K562 (cell line): ENCODE measurements at regions not wholly inside any gene's neighbourhood (a gene's known extent, or its start where the extent isn't known, plus 50 kb on each side); places are given as distances from the start of the nearest gene placed in this dataset.

ENCODE experiments used
- ATAC-seq: fragments of 200-7000 bp; cut with Tn5 transposase; 3 replicates; pipeline ENCODE4 v1.9.1; 2020; ENCODE audit warnings: moderate library complexity
- BruUV-seq: library from RNA; stranded (reverse); fragments of 400-500 nt; replicated peaks from 2 replicates; lab custom pipeline; 2021; lab: Mats Ljungman, UMichigan
- CTCF ChIA-PET: fragments of 300-600 bp; formaldehyde crosslinking; extraction: SDS; loops from one replicate; lab custom pipeline; 2021; ENCODE audit warnings: low intra/inter-chr PET ratio; lab: Yijun Ruan, JAX
- POLR2A ChIA-PET: fragments of 300-600, 350-650 bp; sonication (Branson Sonifier 250); formaldehyde crosslinking; extraction: SDS; loops from one replicate; lab custom pipeline; 2021; ENCODE audit warnings: antibody characterized with exemption, inconsistent platforms; lab: Yijun Ruan, JAX
- DNase-seq, 4 experiments: peaks; one replicate each; pipeline versions ENCODE4 v3.0.0 to v3.0.0-alpha.2; 2011 to 2018; ENCODE audit warnings: low spot score in 3 of 4, mixed read lengths in 3 of 4; ENCODE audit errors: extremely low read depth in 1 of 4
- FAIRE-seq: peaks from 2 replicates; lab custom pipeline; 2011; peaks lifted over from hg19 to GRCh38; lab: Jason Lieb, UNC
- H2AFZ ChIP-seq: 2 replicates; pipeline ENCODE4 v1.6.0; 2011; ENCODE audit warnings: low read depth, low read length, control low read depth, inconsistent platforms
- H3K27ac ChIP-seq: fragments of 200-600 bp; 3 replicates; pipeline ENCODE4 v1.8.0; 2011; ENCODE audit warnings: low read depth, mild to moderate bottlenecking, control low read depth, inconsistent platforms, low read length, moderate library complexity, mixed read lengths; ENCODE audit errors: extremely low read depth
- H3K27me3 ChIP-seq, 2 experiments: fragments of 300-600 bp in 1 of 2; 2 replicates in 1 of 2; 3 replicates in 1 of 2; pipeline versions ENCODE4 v1.6.0 to v1.8.0; 2011; ENCODE audit warnings: inconsistent platforms in 2 of 2, low read length in 2 of 2, mild to moderate bottlenecking in 1 of 2, mixed read lengths in 1 of 2, moderate library complexity in 1 of 2; ENCODE audit not compliant: control insufficient read depth in 2 of 2, insufficient read depth in 2 of 2
- H3K36me3 ChIP-seq: fragments of 300-600 bp; 3 replicates; pipeline ENCODE4 v1.8.0; 2011; ENCODE audit warnings: mild to moderate bottlenecking, low read length, inconsistent platforms; ENCODE audit not compliant: control insufficient read depth, insufficient read depth
- H3K4me1 ChIP-seq, 2 experiments: fragments of 200-600 bp in 1 of 2; replicated peaks in 1 of 2; 2 replicates in 1 of 2; 3 replicates in 1 of 2; pipeline versions ENCODE4 v1.5.1 to v1.8.0; 2011; ENCODE audit warnings: inconsistent platforms in 2 of 2, low read length in 2 of 2, mild to moderate bottlenecking in 1 of 2, mixed read lengths in 1 of 2, moderate library complexity in 1 of 2; ENCODE audit not compliant: control insufficient read depth in 2 of 2, insufficient read depth in 2 of 2
- H3K4me2 ChIP-seq: 2 replicates; pipeline ENCODE4 v1.6.1; 2011; ENCODE audit warnings: low read length, control low read depth, inconsistent platforms, mixed read lengths; ENCODE audit not compliant: insufficient read depth
- H3K4me3 ChIP-seq: fragments of 200-600 bp; sonication (generic), shearing (Covaris generic); 2 replicates; pipeline ENCODE4 v1.5.1; 2016; ENCODE audit warnings: control low read depth, inconsistent platforms
- H3K79me2 ChIP-seq: fragments of 200-600 bp; 3 replicates; pipeline ENCODE4 v1.8.0; 2011; ENCODE audit warnings: low read length, inconsistent platforms; ENCODE audit not compliant: control insufficient read depth, insufficient read depth
- H3K9ac ChIP-seq, 2 experiments: 2 replicates each; pipeline versions ENCODE4 v1.6.0 to v1.6.1; 2011; ENCODE audit warnings: low read depth in 2 of 2, low read length in 2 of 2, control low read depth in 1 of 2, inconsistent platforms in 1 of 2, mild to moderate bottlenecking in 1 of 2, mixed read lengths in 1 of 2; ENCODE audit not compliant: insufficient read depth in 1 of 2
- H3K9me1 ChIP-seq: one replicate; pipeline ENCODE4 v1.6.0; 2011; ENCODE audit warnings: inconsistent platforms, mild to moderate bottlenecking, low read length, moderate library complexity; ENCODE audit not compliant: control insufficient read depth, insufficient read depth
- H3K9me3 ChIP-seq: replicated peaks from 2 replicates; pipeline ENCODE4 v1.5.1; 2011; ENCODE audit warnings: low read depth, low read length, inconsistent platforms; ENCODE audit not compliant: control insufficient read depth, insufficient read depth
- H4K20me1 ChIP-seq: replicated peaks from 2 replicates; pipeline ENCODE4 v1.6.1; 2011; ENCODE audit warnings: low read length, inconsistent platforms, mixed read lengths; ENCODE audit not compliant: control insufficient read depth, insufficient read depth
- BACH1 ChIP-seq: fragments of 200-800 bp; sonication (Bioruptor generic); IDR thresholded peaks from 2 replicates; pipeline ENCODE4 v1.6.1; 2016; ENCODE audit warnings: missing genetic modification characterization, missing compliant biosample characterization
- CREBBP ChIP-seq: IDR thresholded peaks from one replicate; pipeline ENCODE4 v1.6.1; 2012; ENCODE audit warnings: low read depth, mild to moderate bottlenecking, control low read depth, inconsistent platforms, low read length
- NFXL1 ChIP-seq: fragments of 450-650 bp; formaldehyde crosslinking; IDR thresholded peaks from 2 replicates; pipeline ENCODE4 v1.4.0; 2021; ENCODE audit warnings: mild to moderate bottlenecking
- NR4A1 ChIP-seq, 2 experiments: fragments of 250-450 bp in 1 of 2; fragments of 450-650 bp in 1 of 2; sonication (Bioruptor Pico) in 1 of 2; IDR thresholded peaks; 2 replicates each; pipeline versions ENCODE4 v1.4.0 to v1.6.1; 2016 to 2020; ENCODE audit warnings: mild to moderate bottlenecking in 2 of 2, missing compliant biosample characterization in 1 of 2, missing genetic modification characterization in 1 of 2, moderate library complexity in 1 of 2
- PML ChIP-seq: IDR thresholded peaks from 2 replicates; pipeline ENCODE4 v1.6.1; 2012; ENCODE audit warnings: low read length, inconsistent platforms
- THRA ChIP-seq: fragments of 450-650 bp; IDR thresholded peaks from 2 replicates; pipeline ENCODE4 v1.6.1; 2017; ENCODE audit warnings: mild to moderate bottlenecking, moderate library complexity
- YY1 ChIP-seq, 3 experiments: IDR thresholded peaks; 2 replicates each; pipeline ENCODE4 v1.6.1; 2011; ENCODE audit warnings: low read length in 2 of 3, mild to moderate bottlenecking in 2 of 3, moderate library complexity in 2 of 3, borderline replicate concordance in 1 of 3, control low read depth in 1 of 3, low read depth in 1 of 3; ENCODE audit not compliant: insufficient read depth in 3 of 3, insufficient replicate concordance in 2 of 3, control insufficient read depth in 1 of 3, insufficient read length in 1 of 3; ENCODE audit errors: extremely low read depth in 1 of 3
- ZNF589 ChIP-seq: fragments of 200-800 bp; sonication (Bioruptor generic); IDR thresholded peaks from 2 replicates; pipeline ENCODE4 v1.6.1; 2016; ENCODE audit warnings: low read depth, missing genetic modification characterization, missing compliant biosample characterization
- WGBS: fragments of 100-300 bp; shearing (Covaris generic); methylation state at CpG from one replicate; pipeline ENCODE4 v1.1.6; 2016; ENCODE audit warnings: low coverage, mixed read lengths; ENCODE audit not compliant: insufficient coverage; ENCODE audit errors: missing lambda C conversion rate; 5-methylcytosine and 5-hydroxymethylcytosine counted together
- in situ Hi-C: fragments of 300-500 bp; cut with MboI; formaldehyde crosslinking; loops from 4 replicates; pipeline ENCODE4 v1.15.0; 2018; ENCODE audit warnings: inconsistent platforms, mixed read lengths
- intact Hi-C: fragments of 100-400 bp; cut with micrococcal nuclease; formaldehyde crosslinking; loops from 2 replicates; pipeline ENCODE4 v1.14.2; 2022
- TF ChIP-seq, protein P1 (sequence below): fragments of 450-650 bp; IDR thresholded peaks from 2 replicates; pipeline ENCODE4 v1.6.1; 2017; ENCODE audit warnings: antibody characterized with exemption, mild to moderate bottlenecking

GRCh38 chr1:101077849-101078248 is 52.3 kb upstream of the DPH5 start (continued):
- TF ChIP-seq, protein P1, sequence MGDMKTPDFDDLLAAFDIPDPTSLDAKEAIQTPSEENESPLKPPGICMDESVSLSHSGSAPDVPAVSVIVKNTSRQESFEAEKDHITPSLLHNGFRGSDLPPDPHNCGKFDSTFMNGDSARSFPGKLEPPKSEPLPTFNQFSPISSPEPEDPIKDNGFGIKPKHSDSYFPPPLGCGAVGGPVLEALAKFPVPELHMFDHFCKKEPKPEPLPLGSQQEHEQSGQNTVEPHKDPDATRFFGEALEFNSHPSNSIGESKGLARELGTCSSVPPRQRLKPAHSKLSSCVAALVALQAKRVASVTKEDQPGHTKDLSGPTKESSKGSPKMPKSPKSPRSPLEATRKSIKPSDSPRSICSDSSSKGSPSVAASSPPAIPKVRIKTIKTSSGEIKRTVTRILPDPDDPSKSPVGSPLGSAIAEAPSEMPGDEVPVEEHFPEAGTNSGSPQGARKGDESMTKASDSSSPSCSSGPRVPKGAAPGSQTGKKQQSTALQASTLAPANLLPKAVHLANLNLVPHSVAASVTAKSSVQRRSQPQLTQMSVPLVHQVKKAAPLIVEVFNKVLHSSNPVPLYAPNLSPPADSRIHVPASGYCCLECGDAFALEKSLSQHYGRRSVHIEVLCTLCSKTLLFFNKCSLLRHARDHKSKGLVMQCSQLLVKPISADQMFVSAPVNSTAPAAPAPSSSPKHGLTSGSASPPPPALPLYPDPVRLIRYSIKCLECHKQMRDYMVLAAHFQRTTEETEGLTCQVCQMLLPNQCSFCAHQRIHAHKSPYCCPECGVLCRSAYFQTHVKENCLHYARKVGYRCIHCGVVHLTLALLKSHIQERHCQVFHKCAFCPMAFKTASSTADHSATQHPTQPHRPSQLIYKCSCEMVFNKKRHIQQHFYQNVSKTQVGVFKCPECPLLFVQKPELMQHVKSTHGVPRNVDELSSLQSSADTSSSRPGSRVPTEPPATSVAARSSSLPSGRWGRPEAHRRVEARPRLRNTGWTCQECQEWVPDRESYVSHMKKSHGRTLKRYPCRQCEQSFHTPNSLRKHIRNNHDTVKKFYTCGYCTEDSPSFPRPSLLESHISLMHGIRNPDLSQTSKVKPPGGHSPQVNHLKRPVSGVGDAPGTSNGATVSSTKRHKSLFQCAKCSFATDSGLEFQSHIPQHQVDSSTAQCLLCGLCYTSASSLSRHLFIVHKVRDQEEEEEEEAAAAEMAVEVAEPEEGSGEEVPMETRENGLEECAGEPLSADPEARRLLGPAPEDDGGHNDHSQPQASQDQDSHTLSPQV = 0 out of 2 replicates have a peak, but pooled peaks have one; percentile 39
- TF ChIP-seq THRA (no peak), BACH1 (tag) (peak; percentile 54; the same call in 1 of the 2 replicates)

- Histone ChIP-seq H3K79me2 (no peaks in the 10 kb centered on the region), H4K20me1 (no peaks in the 10 kb centered on the region), H3K9me1 (no peaks in the 10 kb centered on the region), H3K4me2 (no peak overlapping the region), H3K27me3 (no peaks in the 10 kb centered on the region), H3K4me3 (no peak overlapping the region), H3K9ac (no peak overlapping the region), H3K4me1 (peaks cover 6 to 19% of the 10 kb centered on the region in 2 experiments; a peak in 4 of 5 replicates), H3K36me3 (no peaks in the 10 kb centered on the region; the same call in 2 of the 3 replicates), H2AFZ (no peak overlapping the region), H3K9me3 (no peaks in the 10 kb centered on the region), H3K27ac (no peak overlapping the region)
- FAIRE-seq = no peak
- intact Hi-C loops = no loop called here
- in situ Hi-C loops = no loop called here
- DNase-seq = no peak
- ATAC-seq = no peak
- CTCF ChIA-PET = no interaction called here
- WGBS = 84% methylated on average over 2 of the region's 2 CpGs
- POLR2A ChIA-PET = interaction anchor here (0.7 to 1.0 kb wide), 2 partner anchors 14 to 34 kb away, joined by 4 read pairs; no protein-coding TSS in a partner anchor
- no TSS peak for BruUV-seq
- TF ChIP-seq NFXL1 = no peak
- no peak for TF ChIP-seq NR4A1 (CRISPR knock-in tag; IDR thresholded peaks at IDR 0.05)
- no peak for TF ChIP-seq NR4A1 (tag; IDR thresholded peaks at IDR 0.05)
- no peak for TF ChIP-seq PML
- no peak for TF ChIP-seq YY1 (IDR thresholded peaks at IDR 0.05; ENCODE audit: borderline replicate concordance in 1 of 3, control insufficient read depth in 1 of 3, extremely low read depth in 1 of 3, insufficient read depth in 3 of 3, insufficient read length in 1 of 3, insufficient replicate concordance in 2 of 3, low read depth in 1 of 3, low read length in 2 of 3)
- TF ChIP-seq CREBBP = no peak
- TF ChIP-seq ZNF589 (CRISPR knock-in tag) = no peak
These were observed 50.3 kb upstream of the DPH5 start for GRCh38 chr1:101075926-101076325.
